Panc1 (cell line): ENCODE measurements at regions not wholly inside any gene's neighbourhood (a gene's known extent, or its start where the extent isn't known, plus 50 kb on each side); places are given as distances from the start of the nearest gene placed in this dataset.

Source experiments
- POLR2AphosphoS5 ChIP-seq: IDR thresholded peaks from 2 replicates; pipeline ENCODE4 v1.6.1; 2012; ENCODE audit warnings: mild to moderate bottlenecking, low read depth, low read length, moderate library complexity
- TCF7L2 ChIP-seq: IDR thresholded peaks from 2 replicates; pipeline ENCODE4 v1.6.1; 2011; ENCODE audit warnings: mild to moderate bottlenecking, low read depth, low read length, inconsistent platforms
- TF ChIP-seq, protein P1 (sequence below): fragments of 450-650 bp; IDR thresholded peaks from 2 replicates; pipeline ENCODE4 v1.5.1; 2017; ENCODE audit warnings: mild to moderate bottlenecking
- TF ChIP-seq, protein P2 (sequence below), 2 experiments: IDR thresholded peaks; 2 replicates each; pipeline ENCODE4 v1.6.1; 2011 to 2012; ENCODE audit warnings: low read depth in 2 of 2, control low read depth in 1 of 2, low read length in 1 of 2, mild to moderate bottlenecking in 1 of 2, moderate library complexity in 1 of 2; ENCODE audit not compliant: insufficient read depth in 1 of 2

DNA sequence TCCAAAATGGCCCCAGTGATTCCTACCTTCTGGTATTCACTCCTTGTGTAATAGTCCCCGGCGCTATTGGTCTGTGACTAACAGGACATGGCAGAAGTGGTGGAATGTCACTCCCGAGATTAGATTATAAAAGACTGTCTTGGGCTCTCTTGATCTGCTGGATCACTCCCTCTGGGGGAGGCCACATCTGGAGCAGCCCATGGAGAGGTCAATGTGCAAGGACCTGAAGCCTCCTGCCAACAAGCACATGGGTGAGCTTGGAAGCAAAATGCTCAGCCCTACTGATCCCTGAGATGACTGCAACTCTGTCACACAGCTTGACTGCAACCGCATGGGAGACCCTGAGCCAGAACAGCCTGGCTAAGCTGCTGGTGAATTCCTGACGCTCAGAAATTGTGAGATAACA, 94.3 kb upstream of the GLI2 start:
- TF ChIP-seq, protein P1, sequence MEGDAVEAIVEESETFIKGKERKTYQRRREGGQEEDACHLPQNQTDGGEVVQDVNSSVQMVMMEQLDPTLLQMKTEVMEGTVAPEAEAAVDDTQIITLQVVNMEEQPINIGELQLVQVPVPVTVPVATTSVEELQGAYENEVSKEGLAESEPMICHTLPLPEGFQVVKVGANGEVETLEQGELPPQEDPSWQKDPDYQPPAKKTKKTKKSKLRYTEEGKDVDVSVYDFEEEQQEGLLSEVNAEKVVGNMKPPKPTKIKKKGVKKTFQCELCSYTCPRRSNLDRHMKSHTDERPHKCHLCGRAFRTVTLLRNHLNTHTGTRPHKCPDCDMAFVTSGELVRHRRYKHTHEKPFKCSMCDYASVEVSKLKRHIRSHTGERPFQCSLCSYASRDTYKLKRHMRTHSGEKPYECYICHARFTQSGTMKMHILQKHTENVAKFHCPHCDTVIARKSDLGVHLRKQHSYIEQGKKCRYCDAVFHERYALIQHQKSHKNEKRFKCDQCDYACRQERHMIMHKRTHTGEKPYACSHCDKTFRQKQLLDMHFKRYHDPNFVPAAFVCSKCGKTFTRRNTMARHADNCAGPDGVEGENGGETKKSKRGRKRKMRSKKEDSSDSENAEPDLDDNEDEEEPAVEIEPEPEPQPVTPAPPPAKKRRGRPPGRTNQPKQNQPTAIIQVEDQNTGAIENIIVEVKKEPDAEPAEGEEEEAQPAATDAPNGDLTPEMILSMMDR, result no peak
- TF ChIP-seq, protein P2, sequence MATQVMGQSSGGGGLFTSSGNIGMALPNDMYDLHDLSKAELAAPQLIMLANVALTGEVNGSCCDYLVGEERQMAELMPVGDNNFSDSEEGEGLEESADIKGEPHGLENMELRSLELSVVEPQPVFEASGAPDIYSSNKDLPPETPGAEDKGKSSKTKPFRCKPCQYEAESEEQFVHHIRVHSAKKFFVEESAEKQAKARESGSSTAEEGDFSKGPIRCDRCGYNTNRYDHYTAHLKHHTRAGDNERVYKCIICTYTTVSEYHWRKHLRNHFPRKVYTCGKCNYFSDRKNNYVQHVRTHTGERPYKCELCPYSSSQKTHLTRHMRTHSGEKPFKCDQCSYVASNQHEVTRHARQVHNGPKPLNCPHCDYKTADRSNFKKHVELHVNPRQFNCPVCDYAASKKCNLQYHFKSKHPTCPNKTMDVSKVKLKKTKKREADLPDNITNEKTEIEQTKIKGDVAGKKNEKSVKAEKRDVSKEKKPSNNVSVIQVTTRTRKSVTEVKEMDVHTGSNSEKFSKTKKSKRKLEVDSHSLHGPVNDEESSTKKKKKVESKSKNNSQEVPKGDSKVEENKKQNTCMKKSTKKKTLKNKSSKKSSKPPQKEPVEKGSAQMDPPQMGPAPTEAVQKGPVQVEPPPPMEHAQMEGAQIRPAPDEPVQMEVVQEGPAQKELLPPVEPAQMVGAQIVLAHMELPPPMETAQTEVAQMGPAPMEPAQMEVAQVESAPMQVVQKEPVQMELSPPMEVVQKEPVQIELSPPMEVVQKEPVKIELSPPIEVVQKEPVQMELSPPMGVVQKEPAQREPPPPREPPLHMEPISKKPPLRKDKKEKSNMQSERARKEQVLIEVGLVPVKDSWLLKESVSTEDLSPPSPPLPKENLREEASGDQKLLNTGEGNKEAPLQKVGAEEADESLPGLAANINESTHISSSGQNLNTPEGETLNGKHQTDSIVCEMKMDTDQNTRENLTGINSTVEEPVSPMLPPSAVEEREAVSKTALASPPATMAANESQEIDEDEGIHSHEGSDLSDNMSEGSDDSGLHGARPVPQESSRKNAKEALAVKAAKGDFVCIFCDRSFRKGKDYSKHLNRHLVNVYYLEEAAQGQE (IDR thresholded peaks at IDR 0.05; ENCODE audit: insufficient read depth in 1 of 2, low read depth in 2 of 2, low read length in 1 of 2), result no peak
- TF ChIP-seq POLR2AphosphoS5 (no peak), TCF7L2 (no peak)
